GM20000 (cell line): ENCODE measurements at regions not wholly inside any gene's neighbourhood (a gene's known extent, or its start where the extent isn't known, plus 50 kb on each side); places are given as distances from the start of the nearest gene placed in this dataset.

Experiments
- DNase-seq: peaks from one replicate; pipeline ENCODE4 v3.0.0; 2012; ENCODE audit warnings: low spot score
- CTCF ChIP-seq: IDR thresholded peaks from 2 replicates; pipeline ENCODE4 v1.5.1; 2012; ENCODE audit warnings: mild to moderate bottlenecking, control low read depth; ENCODE audit errors: extremely low read depth, missing control alignments

GRCh38 chr4:100114909-100115308 is 75.4 kb downstream of the DDIT4L start:
- TF ChIP-seq CTCF, result no peak
- no peak for DNase-seq

- no peak for DNase-seq
- TF ChIP-seq CTCF, result no peak
These were observed 76.5 kb downstream of the DDIT4L start for GRCh38 chr4:100113732-100114131.

GRCh38 chr4:100113096-100113495 is 77.2 kb downstream of the DDIT4L start:
- no peak for TF ChIP-seq CTCF
- DNase-seq, result no peak

GRCh38 chr4:100109921-100110320 is 80.3 kb downstream of the DDIT4L start:
- no peak for DNase-seq
- TF ChIP-seq CTCF, result no peak

- no peak for DNase-seq
- no peak for TF ChIP-seq CTCF
These were observed 81.4 kb downstream of the DDIT4L start for GRCh38 chr4:100108869-100109268.

GRCh38 chr4:100106982-100107381 is 83.3 kb downstream of the DDIT4L start:
- no peak for DNase-seq
- TF ChIP-seq CTCF, result no peak

GRCh38 chr4:100103671-100104070 is 86.6 kb downstream of the DDIT4L start:
- no peak for DNase-seq
- no peak for TF ChIP-seq CTCF

- TF ChIP-seq CTCF, result no peak
- no peak for DNase-seq
These were observed 89.3 kb downstream of the DDIT4L start for GRCh38 chr4:100100985-100101384.
